Spleen (tissue), 7 donors: ENCODE measurements at regions not wholly inside any gene's neighbourhood (a gene's known extent, or its start where the extent isn't known, plus 50 kb on each side); places are given as distances from the start of the nearest gene placed in this dataset.

Experiments used
- CTCF ChIP-seq, 11 experiments: fragments of 200-600 bp in 7 of 11; fragments of 450-650 bp in 4 of 11; sonication (generic) in 4 of 11; IDR thresholded peaks in 8 of 11; conservative IDR thresholded peaks in 3 of 11; 1 replicate in 7 of 11; 2 replicates in 4 of 11; pipeline versions ENCODE4 v1.4.0 to v1.8.0; 2016 to 2021; ENCODE audit warnings: antibody characterized with exemption in 11 of 11, inconsistent platforms in 4 of 11, mild to moderate bottlenecking in 1 of 11
- POLR2A ChIP-seq, 3 donors: fragments of 450-650 bp; IDR thresholded peaks; one replicate each; pipeline ENCODE4 v1.5.1; 2017; ENCODE audit warnings: antibody characterized with exemption in 3 of 3, mild to moderate bottlenecking in 1 of 3
- POLR2AphosphoS5 ChIP-seq, 3 donors: sonication (generic); formaldehyde crosslinking; IDR thresholded peaks; one replicate each; pipeline ENCODE4 v1.5.1; 2017; ENCODE audit warnings: antibody characterized with exemption in 3 of 3
- donor health status: DM: no; HTN: no; CAD: no; lungs with moderate emphysema.
- donor health status: DM: no; HTN: no; CAD: no.
- donor health status: DM: no; HTN: no; CAD: no.

GRCh38 chr1:54483875-54484437 lies 64.1 kb upstream of the ACOT11 start:
- TF ChIP-seq POLR2A (IDR thresholded peaks at IDR 0.05) (no peak), CTCF (IDR thresholded peaks at IDR 0.05 in 8 of 11, conservative IDR thresholded peaks at IDR 0.05 in 3 of 11) (no peak), POLR2AphosphoS5 (IDR thresholded peaks at IDR 0.05) (no peak)
